Thyroid gland (tissue), 4 donors: ENCODE measurements at regions not wholly inside any gene's neighbourhood (a gene's known extent, or its start where the extent isn't known, plus 50 kb on each side); places are given as distances from the start of the nearest gene placed in this dataset.

ENCODE experiments used
- DNase-seq, 2 donors: peaks; one replicate each; pipeline ENCODE4 v3.0.0-alpha.2; 2019
- H3K27ac ChIP-seq, 3 donors: fragments of 200-600 bp; sonication (generic); 1 replicate in 2 of 3; 2 replicates in 1 of 3; pipeline ENCODE4 v1.5.1; 2016 to 2019; ENCODE audit warnings: mild to moderate bottlenecking in 1 of 3, moderate library complexity in 1 of 3
- H3K27me3 ChIP-seq: fragments of 200-600 bp; sonication (generic); one replicate; pipeline ENCODE4 v1.5.1; 2019
- H3K36me3 ChIP-seq, 2 donors: fragments of 200-600 bp; sonication (generic); one replicate each; pipeline ENCODE4 v1.5.1; 2016 to 2019
- H3K4me1 ChIP-seq, 2 donors: fragments of 200-600 bp; sonication (generic); one replicate each; pipeline ENCODE4 v1.5.1; 2017 to 2019
- H3K4me3 ChIP-seq, 3 donors: fragments of 200-600 bp; sonication (generic); replicated peaks in 1 of 3; 1 replicate in 2 of 3; 2 replicates in 1 of 3; pipeline ENCODE4 v1.5.1; 2016; ENCODE audit warnings: mild to moderate bottlenecking in 1 of 3
- H3K9me3 ChIP-seq: fragments of 200-600 bp; sonication (generic); one replicate; pipeline ENCODE4 v1.5.1; 2017
- CTCF ChIP-seq, 6 experiments: fragments of 200-600 bp in 3 of 6; fragments of 450-650 bp in 3 of 6; sonication (generic) in 3 of 6; IDR thresholded peaks; one replicate each; pipeline ENCODE4 v1.5.1; 2016 to 2019; ENCODE audit warnings: antibody characterized with exemption in 6 of 6, mild to moderate bottlenecking in 2 of 6, inconsistent platforms in 1 of 6, moderate library complexity in 1 of 6
- POLR2A ChIP-seq, 2 donors: fragments of 450-650 bp; IDR thresholded peaks; one replicate each; pipeline ENCODE4 v1.6.1; 2017; ENCODE audit warnings: antibody characterized with exemption in 2 of 2, mild to moderate bottlenecking in 2 of 2, moderate library complexity in 1 of 2
- WGBS, 2 donors: methylation state at CpG; one replicate each; pipeline ENCODE4 v1.1.5; 2017; 5-methylcytosine and 5-hydroxymethylcytosine counted together
- intact Hi-C: fragments of 100-400 bp; cut with DNase I; formaldehyde crosslinking; loops from one replicate; pipeline ENCODE4 v1.15.1; 2023

- no peak for TF ChIP-seq CTCF (IDR thresholded peaks at IDR 0.05)
- no peak for TF ChIP-seq POLR2A (IDR thresholded peaks at IDR 0.05)
Measured at GRCh38 chr21:23541571-23541970, 2065.7 kb downstream of the MRPL39 start.

GRCh38 chr21:23534850-23535249 lies 2072.4 kb downstream of the MRPL39 start:
- TF ChIP-seq POLR2A (IDR thresholded peaks at IDR 0.05), result no peak
- no peak for TF ChIP-seq CTCF (IDR thresholded peaks at IDR 0.05)
- Histone ChIP-seq H3K36me3 (no peaks in the 10 kb centered on the region), H3K4me1 (no peaks in the 10 kb centered on the region), H3K9me3 (no peaks in the 10 kb centered on the region), H3K27me3 (no peaks in the 10 kb centered on the region), H3K27ac (no peak overlapping the region), H3K4me3 (no peak overlapping the region)
- 36 to 44% methylated on average over 1 of the region's 1 CpG for WGBS, 2 donors
- intact Hi-C loops, result no loop called here
- no peak for DNase-seq

More at GRCh38 chr21:23541571-23541970, 2065.7 kb downstream of the MRPL39 start:
- intact Hi-C loops, result no loop called here
- 95 to 96% methylated on average over 2 of the region's 2 CpGs for WGBS, 2 donors
- no peaks in the 10 kb centered on the region for H3K9me3 ChIP-seq
- H3K27me3 ChIP-seq, result no peaks in the 10 kb centered on the region
- no peak overlapping the region for H3K4me3 ChIP-seq
- no peak overlapping the region for H3K27ac ChIP-seq
- H3K4me1 ChIP-seq, result no peaks in the 10 kb centered on the region
- no peak for DNase-seq
- no peaks in the 10 kb centered on the region for H3K36me3 ChIP-seq

- no peaks in the 10 kb centered on the region for H3K36me3 ChIP-seq
- H3K4me3 ChIP-seq, result no peak overlapping the region
- H3K27ac ChIP-seq, result no peak overlapping the region
- no peaks in the 10 kb centered on the region for H3K4me1 ChIP-seq
- no peaks in the 10 kb centered on the region for H3K27me3 ChIP-seq
- intact Hi-C loops, result no loop called here
- no peaks in the 10 kb centered on the region for H3K9me3 ChIP-seq
- TF ChIP-seq POLR2A (IDR thresholded peaks at IDR 0.05), result no peak
- TF ChIP-seq CTCF (IDR thresholded peaks at IDR 0.05), result no peak
- DNase-seq, result no peak
Measured at GRCh38 chr21:23531444-23531843, 2075.8 kb downstream of the MRPL39 start.

- WGBS, 2 donors, result 87 to 88% methylated on average over 5 of the region's 5 CpGs
- Histone ChIP-seq H3K27me3 (no peaks in the 10 kb centered on the region), H3K36me3 (no peaks in the 10 kb centered on the region), H3K9me3 (no peaks in the 10 kb centered on the region), H3K4me1 (no peaks in the 10 kb centered on the region), H3K4me3 (no peak overlapping the region), H3K27ac (no peak overlapping the region)
- no peak for DNase-seq
- no peak for TF ChIP-seq CTCF (IDR thresholded peaks at IDR 0.05)
- TF ChIP-seq POLR2A (IDR thresholded peaks at IDR 0.05), result no peak
- intact Hi-C loops, result no loop called here
Measured at GRCh38 chr21:23524685-23525084, 2082.6 kb downstream of the MRPL39 start.

GRCh38 chr21:23522751-23523150 lies 2084.5 kb downstream of the MRPL39 start:
- WGBS, 2 donors, result 70 to 83% methylated on average over 1 of the region's 1 CpG
- intact Hi-C loops, result no loop called here

More at GRCh38 chr21:23522751-23523150, 2084.5 kb downstream of the MRPL39 start:
- DNase-seq, result no peak
- Histone ChIP-seq H3K27me3 (no peaks in the 10 kb centered on the region), H3K4me1 (no peaks in the 10 kb centered on the region), H3K27ac (no peak overlapping the region), H3K4me3 (no peak overlapping the region), H3K36me3 (no peaks in the 10 kb centered on the region), H3K9me3 (no peaks in the 10 kb centered on the region)
- no peak for TF ChIP-seq POLR2A (IDR thresholded peaks at IDR 0.05)
- TF ChIP-seq CTCF (IDR thresholded peaks at IDR 0.05), result no peak
